CD4-positive, alpha-beta T cell (primary cell): ENCODE measurements at regions not wholly inside any gene's neighbourhood (a gene's known extent, or its start where the extent isn't known, plus 50 kb on each side); places are given as distances from the start of the nearest gene placed in this dataset.

Experiments used
- ATAC-seq: fragments of 200-7000 bp; cut with Tn5 transposase; one replicate; pipeline ENCODE4 v1.10.0; 2022; ENCODE audit warnings: mild to moderate bottlenecking; ENCODE audit not compliant: poor library complexity
- CTCF ChIA-PET: fragments of 350-600 bp; sonication (Branson Sonifier 250); formaldehyde crosslinking; loops from one replicate; lab custom pipeline; 2021; ENCODE audit warnings: antibody characterized with exemption, inconsistent platforms; lab: Charles Lee
- POLR2A ChIA-PET: fragments of 350-600 bp; sonication (Branson Sonifier 250); formaldehyde crosslinking; loops from one replicate; lab custom pipeline; 2021; ENCODE audit warnings: antibody characterized with exemption, inconsistent platforms; lab: Charles Lee
- DNase-seq, 14 experiments: peaks; one replicate each; pipeline ENCODE4 v3.0.0-alpha.2; 2013 to 2020; ENCODE audit warnings: mixed read lengths in 2 of 14
- H3K27ac ChIP-seq, 2 donors: one replicate each; pipeline versions ENCODE4 v1.5.1 to v1.7.0; 2013; ENCODE audit warnings: low read length in 2 of 2, low read depth in 1 of 2, mild to moderate bottlenecking in 1 of 2
- H3K27me3 ChIP-seq, 2 experiments: 1 replicate in 1 of 2; 2 replicates in 1 of 2; pipeline versions ENCODE4 v1.6.1 to v1.7.0; 2013; ENCODE audit warnings: low read length in 2 of 2, control low read depth in 1 of 2, mild to moderate bottlenecking in 1 of 2, moderate library complexity in 1 of 2; ENCODE audit not compliant: insufficient read depth in 2 of 2, control insufficient read depth in 1 of 2
- H3K36me3 ChIP-seq: one replicate; pipeline ENCODE4 v1.6.1; 2013; ENCODE audit warnings: low read length, control low read depth; ENCODE audit not compliant: insufficient read depth
- H3K4me1 ChIP-seq: one replicate; pipeline ENCODE4 v1.6.1; 2013; ENCODE audit warnings: low read length, control low read depth; ENCODE audit not compliant: insufficient read depth
- H3K4me3 ChIP-seq: one replicate; pipeline ENCODE4 v1.5.1; 2013; ENCODE audit warnings: mild to moderate bottlenecking, low read length, moderate library complexity
- H3K9me3 ChIP-seq, 2 experiments: 1 replicate in 1 of 2; 2 replicates in 1 of 2; pipeline versions ENCODE4 v1.6.1 to v1.7.0; 2013; ENCODE audit warnings: low read length in 2 of 2, mild to moderate bottlenecking in 2 of 2, control low read depth in 1 of 2, moderate library complexity in 1 of 2; ENCODE audit not compliant: control insufficient read depth in 1 of 2, insufficient read depth in 1 of 2
- H3K27ac Mint-ChIP-seq: one replicate; pipeline ENCODE4 v1.8.0; 2020; ENCODE audit warnings: mixed read lengths
- H3K27me3 Mint-ChIP-seq: one replicate; pipeline ENCODE4 v1.8.0; 2021; ENCODE audit warnings: mixed read lengths
- H3K36me3 Mint-ChIP-seq: one replicate; pipeline ENCODE4 v1.8.0; 2021; ENCODE audit warnings: low read depth, mixed read lengths
- H3K4me1 Mint-ChIP-seq: one replicate; pipeline ENCODE4 v1.8.0; 2021; ENCODE audit warnings: low read depth, mixed read lengths
- H3K4me3 Mint-ChIP-seq: one replicate; pipeline ENCODE4 v1.8.0; 2020; ENCODE audit warnings: mild to moderate bottlenecking, mixed read lengths
- H3K9me3 Mint-ChIP-seq: one replicate; pipeline ENCODE4 v1.8.0; 2020; ENCODE audit warnings: mixed read lengths
- CTCF ChIP-seq: fragments of 200-600 bp; IDR thresholded peaks from one replicate; pipeline ENCODE4 v1.8.0; 2022; ENCODE audit warnings: antibody characterized with exemption, mild to moderate bottlenecking
- intact Hi-C, 2 experiments: fragments of 100-400 bp; cut with DNase I in 1 of 2; cut with micrococcal nuclease in 1 of 2; formaldehyde crosslinking; loops; one replicate each; pipeline versions ENCODE4 v1.15.1 to v1.9.0; 2023 to 2025; cut with DNase I, micrococcal nuclease

- intact Hi-C loops, result no loop called here
- POLR2A ChIA-PET, result no interaction called here
- TF ChIP-seq CTCF, result no peak
Measured at GRCh38 chr10:21030091-21030490, 133.0 kb upstream of the NEBL start.

GRCh38 chr10:21022821-21023220, 125.7 kb upstream of the NEBL start:
- Histone ChIP-seq H3K9me3 (peaks cover 0 to 3% of the 10 kb centered on the region in 2 experiments), H3K27me3 (no peaks in the 10 kb centered on the region), H3K27ac (no peak overlapping the region), H3K4me1 (no peaks in the 10 kb centered on the region), H3K4me3 (no peak overlapping the region), H3K36me3 (no peaks in the 10 kb centered on the region)
- Mint-ChIP-seq H3K4me1 (no peaks in the 10 kb centered on the region), H3K9me3 (no peaks in the 10 kb centered on the region), H3K27ac (no peak overlapping the region), H3K27me3 (peaks cover 3% of the 10 kb centered on the region), H3K4me3 (no peak overlapping the region), H3K36me3 (no peaks in the 10 kb centered on the region)
- no peak for ATAC-seq
- no peak for DNase-seq
- intact Hi-C loops, result no loop called here
- ChIA-PET POLR2A (no interaction called here), CTCF (no interaction called here)
- TF ChIP-seq CTCF, result no peak

More at GRCh38 chr10:21030091-21030490, 133.0 kb upstream of the NEBL start:
- Histone ChIP-seq H3K4me3 (no peak overlapping the region), H3K36me3 (no peaks in the 10 kb centered on the region), H3K27ac (no peak overlapping the region), H3K27me3 (no peaks in the 10 kb centered on the region), H3K9me3 (peaks cover 0 to 3% of the 10 kb centered on the region in 2 experiments), H3K4me1 (no peaks in the 10 kb centered on the region)
- ATAC-seq (no peak), DNase-seq (peak in 1 of 14 experiments; percentile 14)
- peaks cover 6% of the 10 kb centered on the region for H3K9me3 Mint-ChIP-seq
- no peak overlapping the region for H3K4me3 Mint-ChIP-seq
- CTCF ChIA-PET, result no interaction called here
- no peak overlapping the region for H3K27ac Mint-ChIP-seq
- no peaks in the 10 kb centered on the region for H3K36me3 Mint-ChIP-seq
- H3K4me1 Mint-ChIP-seq, result no peaks in the 10 kb centered on the region
- H3K27me3 Mint-ChIP-seq, result no peaks in the 10 kb centered on the region

- ChIA-PET POLR2A (no interaction called here), CTCF (no interaction called here)
- ATAC-seq (no peak), DNase-seq (no peak)
- no peaks in the 10 kb centered on the region for H3K36me3 Mint-ChIP-seq
- Histone ChIP-seq H3K27me3 (no peaks in the 10 kb centered on the region), H3K27ac (no peak overlapping the region), H3K9me3 (peaks cover 0 to 3% of the 10 kb centered on the region in 2 experiments), H3K4me1 (no peaks in the 10 kb centered on the region), H3K36me3 (no peaks in the 10 kb centered on the region), H3K4me3 (no peak overlapping the region)
- no peak for TF ChIP-seq CTCF
- H3K27me3 Mint-ChIP-seq, result peaks cover 3% of the 10 kb centered on the region
- H3K9me3 Mint-ChIP-seq, result no peaks in the 10 kb centered on the region
- H3K27ac Mint-ChIP-seq, result no peak overlapping the region
- no peak overlapping the region for H3K4me3 Mint-ChIP-seq
- intact Hi-C loops, result no loop called here
- no peaks in the 10 kb centered on the region for H3K4me1 Mint-ChIP-seq
Measured at GRCh38 chr10:21021843-21022594, 124.9 kb upstream of the NEBL start.
